ENCODE measurements at regions not wholly inside any gene's neighbourhood (a gene's known extent, or its start where the extent isn't known, plus 50 kb on each side); places are given as distances from the start of the nearest gene placed in this dataset.

DNA sequence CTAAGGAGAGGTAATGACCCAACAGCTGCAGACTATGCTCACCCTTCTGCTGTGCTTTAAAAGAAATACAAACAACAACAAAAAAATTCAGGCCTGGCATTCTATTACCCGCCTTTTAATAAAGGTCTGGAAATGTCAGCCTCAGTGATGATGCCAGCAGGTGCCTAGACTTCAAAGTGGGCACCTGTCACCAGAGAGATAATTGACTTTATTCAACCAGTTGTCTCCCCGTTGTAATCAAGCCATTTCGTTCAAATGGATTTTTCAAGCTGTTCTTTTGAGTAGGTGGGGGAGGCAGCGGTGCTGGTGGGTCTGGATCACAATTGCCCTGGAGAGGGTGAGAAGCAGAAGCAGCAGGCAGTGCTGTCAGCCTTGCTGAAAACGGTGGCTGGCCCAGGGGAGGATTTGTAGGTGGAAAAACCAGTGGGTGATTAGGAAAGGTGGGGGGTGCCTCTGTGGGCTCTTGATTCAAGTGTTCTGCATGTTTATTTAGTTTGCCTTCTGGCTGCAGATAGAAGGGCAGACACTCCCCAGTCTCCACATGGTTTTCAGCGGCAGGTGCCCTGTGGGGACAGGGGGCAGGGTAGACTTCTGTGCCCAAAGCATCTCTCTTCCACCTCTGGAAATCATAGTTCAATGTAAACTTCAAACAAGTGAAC lies 300.2 kb upstream of the SLCO3A1 start:
- H3K27me3 ChIP-seq (ENCODE audit: insufficient read depth, low read length): no peaks in the 10 kb centered on the region
- no peaks in the 10 kb centered on the region for H4K20me1 ChIP-seq (ENCODE audit: insufficient read depth, low read length)
- no peaks in the 10 kb centered on the region for H3K36me3 ChIP-seq (ENCODE audit: insufficient read depth, low read length)
- TF ChIP-seq, protein P1, sequence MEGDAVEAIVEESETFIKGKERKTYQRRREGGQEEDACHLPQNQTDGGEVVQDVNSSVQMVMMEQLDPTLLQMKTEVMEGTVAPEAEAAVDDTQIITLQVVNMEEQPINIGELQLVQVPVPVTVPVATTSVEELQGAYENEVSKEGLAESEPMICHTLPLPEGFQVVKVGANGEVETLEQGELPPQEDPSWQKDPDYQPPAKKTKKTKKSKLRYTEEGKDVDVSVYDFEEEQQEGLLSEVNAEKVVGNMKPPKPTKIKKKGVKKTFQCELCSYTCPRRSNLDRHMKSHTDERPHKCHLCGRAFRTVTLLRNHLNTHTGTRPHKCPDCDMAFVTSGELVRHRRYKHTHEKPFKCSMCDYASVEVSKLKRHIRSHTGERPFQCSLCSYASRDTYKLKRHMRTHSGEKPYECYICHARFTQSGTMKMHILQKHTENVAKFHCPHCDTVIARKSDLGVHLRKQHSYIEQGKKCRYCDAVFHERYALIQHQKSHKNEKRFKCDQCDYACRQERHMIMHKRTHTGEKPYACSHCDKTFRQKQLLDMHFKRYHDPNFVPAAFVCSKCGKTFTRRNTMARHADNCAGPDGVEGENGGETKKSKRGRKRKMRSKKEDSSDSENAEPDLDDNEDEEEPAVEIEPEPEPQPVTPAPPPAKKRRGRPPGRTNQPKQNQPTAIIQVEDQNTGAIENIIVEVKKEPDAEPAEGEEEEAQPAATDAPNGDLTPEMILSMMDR (IDR thresholded peaks at IDR 0.05; ENCODE audit: low read length): no peak
- no peak overlapping the region for H3K9ac ChIP-seq (ENCODE audit: low read length)
- no peak overlapping the region for H3K27ac ChIP-seq (ENCODE audit: low read depth, low read length, poor library complexity, severe bottlenecking)
- H3K9me2 ChIP-seq (ENCODE audit: low read depth, low read length): no peaks in the 10 kb centered on the region
- no peaks in the 10 kb centered on the region for H3K79me2 ChIP-seq (ENCODE audit: insufficient read depth, low read length)
- H3K9me3 ChIP-seq (ENCODE audit: low read length): no peaks in the 10 kb centered on the region
- H2AFZ ChIP-seq (ENCODE audit: low read length): no peak overlapping the region
- no peak overlapping the region for H3K4me3 ChIP-seq (ENCODE audit: low read depth, low read length, poor library complexity, severe bottlenecking)
- H3K4me1 ChIP-seq (ENCODE audit: insufficient read depth, low read length, severe bottlenecking): no peaks in the 10 kb centered on the region
- no peaks in the 10 kb centered on the region for H3F3A ChIP-seq (ENCODE audit: insufficient read depth, low read length)
- no peak overlapping the region for H3K4me2 ChIP-seq (ENCODE audit: low read length)

GRCh38 chr15:91555312-91555711 lies 298.2 kb upstream of the SLCO3A1 start:
- no peak overlapping the region for H3K27ac ChIP-seq (ENCODE audit: low read depth, low read length, poor library complexity, severe bottlenecking)
- H3K9me2 ChIP-seq (ENCODE audit: low read depth, low read length): no peaks in the 10 kb centered on the region
- H3F3A ChIP-seq (ENCODE audit: insufficient read depth, low read length): no peaks in the 10 kb centered on the region
- no peaks in the 10 kb centered on the region for H3K4me1 ChIP-seq (ENCODE audit: insufficient read depth, low read length, severe bottlenecking)
- H3K9ac ChIP-seq (ENCODE audit: low read length): no peak overlapping the region
- no peaks in the 10 kb centered on the region for H3K9me3 ChIP-seq (ENCODE audit: low read length)
- no peak overlapping the region for H3K4me3 ChIP-seq (ENCODE audit: low read depth, low read length, poor library complexity, severe bottlenecking)
- TF ChIP-seq, protein P1 (IDR thresholded peaks at IDR 0.05; ENCODE audit: low read length): no peak
- TF ChIP-seq EZH2 (IDR thresholded peaks at IDR 0.05; ENCODE audit: borderline replicate concordance, low read length): no peak
- H2AFZ ChIP-seq (ENCODE audit: low read length): no peak overlapping the region
- H4K20me1 ChIP-seq (ENCODE audit: insufficient read depth, low read length): no peaks in the 10 kb centered on the region
- H3K79me2 ChIP-seq (ENCODE audit: insufficient read depth, low read length): no peaks in the 10 kb centered on the region
- H3K4me2 ChIP-seq (ENCODE audit: low read length): no peak overlapping the region
- no peaks in the 10 kb centered on the region for H3K36me3 ChIP-seq (ENCODE audit: insufficient read depth, low read length)
- H3K27me3 ChIP-seq (ENCODE audit: insufficient read depth, low read length): no peaks in the 10 kb centered on the region

- Histone ChIP-seq H3K27me3 (ENCODE audit: insufficient read depth, low read length) (no peaks in the 10 kb centered on the region), H3K4me1 (ENCODE audit: insufficient read depth, low read length, severe bottlenecking) (no peaks in the 10 kb centered on the region), H4K20me1 (ENCODE audit: insufficient read depth, low read length) (no peaks in the 10 kb centered on the region), H3K36me3 (ENCODE audit: insufficient read depth, low read length) (no peaks in the 10 kb centered on the region), H3F3A (ENCODE audit: insufficient read depth, low read length) (no peaks in the 10 kb centered on the region), H3K9me3 (ENCODE audit: low read length) (no peaks in the 10 kb centered on the region), H3K4me2 (ENCODE audit: low read length) (no peak overlapping the region), H3K79me2 (ENCODE audit: insufficient read depth, low read length) (no peaks in the 10 kb centered on the region), H2AFZ (ENCODE audit: low read length) (no peak overlapping the region), H3K27ac (ENCODE audit: low read depth, low read length, poor library complexity, severe bottlenecking) (no peak overlapping the region), H3K9me2 (ENCODE audit: low read depth, low read length) (no peaks in the 10 kb centered on the region), H3K4me3 (ENCODE audit: low read depth, low read length, poor library complexity, severe bottlenecking) (no peak overlapping the region), H3K9ac (ENCODE audit: low read length) (no peak overlapping the region)
- TF ChIP-seq EZH2 (IDR thresholded peaks at IDR 0.05; ENCODE audit: borderline replicate concordance, low read length): no peak
- TF ChIP-seq, protein P1 (IDR thresholded peaks at IDR 0.05; ENCODE audit: low read length): no peak
Observed at GRCh38 chr15:91556926-91557325, 296.6 kb upstream of the SLCO3A1 start.
